ENCODE measurements at regions not wholly inside any gene's neighbourhood (a gene's known extent, or its start where the extent isn't known, plus 50 kb on each side); places are given as distances from the start of the nearest gene placed in this dataset.

GRCh38 chr3:153379516-153379915 is 217.5 kb downstream of the RAP2B start:
- H3K9ac ChIP-seq (ENCODE audit: low read length): no peak overlapping the region
- intact Hi-C loops (cut with micrococcal nuclease): no loop called here
- DNase-seq (ENCODE audit: low read depth, low spot score): no peak

More at GRCh38 chr3:153379516-153379915, 217.5 kb downstream of the RAP2B start:
- ChIA-PET RAD21 (ENCODE audit: low non-redundant PET in 1 of 2, low total read pairs in 2 of 2, uncharacterized antibody in 2 of 2, unreplicated experiment in 2 of 2) (no interaction called here), POLR2A (no interaction called here), CTCF (no interaction called here)
- H3K4me2 ChIP-seq (ENCODE audit: low read length): no peak overlapping the region
- H3K9me2 ChIP-seq (ENCODE audit: insufficient read depth): no peaks in the 10 kb centered on the region
- H3K27ac ChIP-seq (ENCODE audit: low read depth, low read length): no peak overlapping the region
- no peaks in the 10 kb centered on the region for H3K36me3 ChIP-seq (ENCODE audit: control insufficient read depth in 1 of 2, insufficient read depth in 2 of 2, low read length in 2 of 2)
- H3K9me3 ChIP-seq (ENCODE audit: control insufficient read depth in 1 of 2, insufficient read depth in 1 of 2, low read depth in 1 of 2, low read length in 2 of 2): no peaks in the 10 kb centered on the region
- ATAC-seq: no peak
- H2AFZ ChIP-seq (ENCODE audit: low read depth, low read length, poor library complexity, severe bottlenecking): no peak overlapping the region
- no peaks in the 10 kb centered on the region for H3K4me1 ChIP-seq (ENCODE audit: control insufficient read depth in 1 of 2, insufficient read depth in 2 of 2, low read length in 2 of 2)
- no peaks in the 10 kb centered on the region for H3K79me2 ChIP-seq (ENCODE audit: insufficient read depth, low read length)
- no peaks in the 10 kb centered on the region for H4K20me1 ChIP-seq (ENCODE audit: insufficient read depth)
- no peak for TF ChIP-seq YY1 (IDR thresholded peaks at IDR 0.05; ENCODE audit: extremely low read depth, insufficient replicate concordance, low read depth, low read length)
- no peak for TF ChIP-seq MAX (IDR thresholded peaks at IDR 0.05)
- TF ChIP-seq EZH2 (IDR thresholded peaks at IDR 0.05): no peak
- no peak for TF ChIP-seq TCF7L2 (IDR thresholded peaks at IDR 0.05; ENCODE audit: borderline replicate concordance, extremely low read depth, insufficient read depth, insufficient read length)
- no peak for TF ChIP-seq JUND (IDR thresholded peaks at IDR 0.05)
- no peak for TF ChIP-seq ZBTB33 (IDR thresholded peaks at IDR 0.05; ENCODE audit: extremely low read depth, insufficient replicate concordance, low read length)
- no peak for TF ChIP-seq ATF3 (IDR thresholded peaks at IDR 0.05)
- no peak for TF ChIP-seq REST (IDR thresholded peaks at IDR 0.05; ENCODE audit: low read depth)
- H3K27me3 ChIP-seq (ENCODE audit: insufficient read depth, low read length): no peaks in the 10 kb centered on the region
- H3K4me3 ChIP-seq (replicated peaks in 1 of 2; ENCODE audit: low read depth in 1 of 2, low read length in 2 of 2): no peak overlapping the region
- BruUV-seq (replicated peaks): no TSS peak

Measured in HCT116 (cell line).